GM20000 (cell line): ENCODE measurements at regions not wholly inside any gene's neighbourhood (a gene's known extent, or its start where the extent isn't known, plus 50 kb on each side); places are given as distances from the start of the nearest gene placed in this dataset.

Source experiments
- DNase-seq: peaks from one replicate; pipeline ENCODE4 v3.0.0; 2012; ENCODE audit warnings: low spot score
- CTCF ChIP-seq: IDR thresholded peaks from 2 replicates; pipeline ENCODE4 v1.5.1; 2012; ENCODE audit warnings: mild to moderate bottlenecking, control low read depth; ENCODE audit errors: extremely low read depth, missing control alignments

GRCh38 chr13:108483981-108484380 lies 145.4 kb upstream of the MYO16 start:
- no peak for TF ChIP-seq CTCF

GRCh38 chr13:108486096-108486495 lies 143.3 kb upstream of the MYO16 start:
- TF ChIP-seq CTCF, result no peak
- no peak for DNase-seq

More at GRCh38 chr13:108483981-108484380, 145.4 kb upstream of the MYO16 start:
- DNase-seq, result no peak

GRCh38 chr13:108494991-108495645 lies 134.3 kb upstream of the MYO16 start:
- DNase-seq, result no peak
- no peak for TF ChIP-seq CTCF

- no peak for TF ChIP-seq CTCF
Observed at GRCh38 chr13:108495646-108496361, 133.6 kb upstream of the MYO16 start.

GRCh38 chr13:108496362-108497210 lies 132.8 kb upstream of the MYO16 start:
- DNase-seq, result no peak
- TF ChIP-seq CTCF, result no peak

More at GRCh38 chr13:108495646-108496361, 133.6 kb upstream of the MYO16 start:
- DNase-seq, result no peak

GRCh38 chr13:108500711-108501110 lies 128.7 kb upstream of the MYO16 start:
- TF ChIP-seq CTCF, result no peak
- no peak for DNase-seq

- DNase-seq, result no peak
- TF ChIP-seq CTCF, result peak; percentile 8
Observed at GRCh38 chr13:108508263-108508662, 121.1 kb upstream of the MYO16 start.
